ENCODE measurements at regions not wholly inside any gene's neighbourhood (a gene's known extent, or its start where the extent isn't known, plus 50 kb on each side); places are given as distances from the start of the nearest gene placed in this dataset.

GRCh38 chr6:150464966-150465365 lies 96.2 kb downstream of the IYD start:
- Histone ChIP-seq H2AFZ (ENCODE audit: insufficient read depth, low read depth, low read length, poor library complexity, severe bottlenecking) (no peak overlapping the region), H3K27me3 (replicated peaks in 1 of 4; ENCODE audit: control extremely low read depth in 1 of 4, control insufficient read depth in 3 of 4, insufficient read depth in 4 of 4, low read length in 3 of 4) (peaks cover 0 to under 1% (median 0%) of the 10 kb centered on the region in 4 experiments), H3K79me2 (ENCODE audit: control insufficient read depth, insufficient read depth, low read length) (no peaks in the 10 kb centered on the region), H3K4me1 (ENCODE audit: control insufficient read depth in 2 of 2, insufficient read depth in 2 of 2, low read length in 2 of 2) (no peaks in the 10 kb centered on the region), H3K4me2 (replicated peaks; ENCODE audit: low read depth, low read length, poor library complexity, severe bottlenecking) (no peak overlapping the region), H3K9me3 (ENCODE audit: control extremely low read depth in 1 of 3, control insufficient read depth in 2 of 3, insufficient read depth in 1 of 3, low read length in 2 of 3) (no peaks in the 10 kb centered on the region), H3K4me3 (ENCODE audit: control extremely low read depth in 1 of 5, extremely low read depth in 1 of 5, insufficient read depth in 1 of 5, low read depth in 2 of 5, low read length in 4 of 5) (no peak overlapping the region), H4K20me1 (ENCODE audit: control insufficient read depth, insufficient read depth, low read length, poor library complexity, severe bottlenecking) (no peaks in the 10 kb centered on the region), H3K36me3 (replicated peaks in 1 of 2; ENCODE audit: control extremely low read depth in 1 of 2, control insufficient read depth in 1 of 2, extremely low read depth in 1 of 2, insufficient read depth in 2 of 2, low read length in 1 of 2) (no peaks in the 10 kb centered on the region), H3K27ac (ENCODE audit: low read length in 2 of 2) (no peak overlapping the region), H3K9ac (ENCODE audit: low read length) (no peak overlapping the region)
- ATAC-seq (ENCODE audit: low read depth) (no peak), DNase-seq (no peak)
- no peak overlapping the region for H3K4me3 Mint-ChIP-seq
- intact Hi-C loops (cut with micrococcal nuclease): no loop called here
- no peaks in the 10 kb centered on the region for H3K4me1 Mint-ChIP-seq
- peaks cover 4% of the 10 kb centered on the region for H3K9me3 Mint-ChIP-seq (ENCODE audit: insufficient read depth)
- ChIA-PET CTCF (interaction anchor here (0.5 to 1.6 kb wide), 3 partner anchors 47 to 350 kb away, joined by 3 to 6 read pairs (median 3); no protein-coding TSS in a partner anchor), POLR2A (no interaction called here)
- TF ChIP-seq CTCF (IDR thresholded peaks at IDR 0.05): no peak
- no peak for TF ChIP-seq EZH2 (IDR thresholded peaks at IDR 0.05; ENCODE audit: borderline replicate concordance, insufficient read depth, low read depth, low read length, poor library complexity, severe bottlenecking)
- no peak overlapping the region for H3K27ac Mint-ChIP-seq
- 93% methylated on average over 2 of the region's 2 CpGs for WGBS (ENCODE audit: insufficient coverage)
- H3K27me3 Mint-ChIP-seq: no peaks in the 10 kb centered on the region

DNA sequence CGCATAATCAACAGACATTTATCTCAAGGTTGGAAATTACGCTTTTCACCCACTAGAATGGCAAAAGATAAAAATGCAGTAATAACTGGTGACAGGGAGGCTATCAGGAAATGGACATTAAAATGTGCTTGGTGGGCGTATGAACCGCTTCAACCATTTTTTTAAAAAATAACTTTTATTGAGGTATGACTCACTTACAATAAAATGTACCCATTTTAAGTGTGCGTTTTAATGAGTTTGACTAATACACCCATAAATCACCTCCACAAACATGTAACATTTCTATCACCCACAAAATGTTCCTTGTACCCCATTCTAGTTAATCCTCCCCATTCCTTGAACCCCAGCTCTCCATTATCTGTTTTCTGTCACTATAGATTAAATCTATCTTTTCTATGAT lies 96.8 kb downstream of the IYD start:
- intact Hi-C loops (cut with micrococcal nuclease): no loop called here
- H3K27ac ChIP-seq (ENCODE audit: low read length in 2 of 2): no peak overlapping the region
- no peaks in the 10 kb centered on the region for H3K9me3 ChIP-seq (ENCODE audit: control extremely low read depth in 1 of 3, control insufficient read depth in 2 of 3, insufficient read depth in 1 of 3, low read length in 2 of 3)
- TF ChIP-seq EZH2 (IDR thresholded peaks at IDR 0.05; ENCODE audit: borderline replicate concordance, insufficient read depth, low read depth, low read length, poor library complexity, severe bottlenecking) (no peak), CTCF (IDR thresholded peaks at IDR 0.05) (no peak)
- DNase-seq: no peak
- H3K27me3 ChIP-seq (replicated peaks in 1 of 4; ENCODE audit: control extremely low read depth in 1 of 4, control insufficient read depth in 3 of 4, insufficient read depth in 4 of 4, low read length in 3 of 4): peaks cover 0 to 4% (median 0%) of the 10 kb centered on the region in 4 experiments
- ChIA-PET POLR2A (no interaction called here), CTCF (interaction anchor here (1.6 kb wide), 1 partner anchor 47 kb away, joined by 6 read pairs; no protein-coding TSS in a partner anchor)
- no peaks in the 10 kb centered on the region for H4K20me1 ChIP-seq (ENCODE audit: control insufficient read depth, insufficient read depth, low read length, poor library complexity, severe bottlenecking)
- no peak overlapping the region for H2AFZ ChIP-seq (ENCODE audit: insufficient read depth, low read depth, low read length, poor library complexity, severe bottlenecking)
- no peak overlapping the region for H3K9ac ChIP-seq (ENCODE audit: low read length)
- H3K4me1 Mint-ChIP-seq: no peaks in the 10 kb centered on the region
- H3K4me2 ChIP-seq (replicated peaks; ENCODE audit: low read depth, low read length, poor library complexity, severe bottlenecking): no peak overlapping the region
- H3K4me1 ChIP-seq (ENCODE audit: control insufficient read depth in 2 of 2, insufficient read depth in 2 of 2, low read length in 2 of 2): no peaks in the 10 kb centered on the region
- no peak overlapping the region for H3K4me3 ChIP-seq (ENCODE audit: control extremely low read depth in 1 of 5, extremely low read depth in 1 of 5, insufficient read depth in 1 of 5, low read depth in 2 of 5, low read length in 4 of 5)
- no peaks in the 10 kb centered on the region for H3K27me3 Mint-ChIP-seq
- WGBS (ENCODE audit: insufficient coverage): no CpG with 5 or more reads among the region's 5 CpGs
- no peak overlapping the region for H3K27ac Mint-ChIP-seq
- H3K36me3 ChIP-seq (replicated peaks in 1 of 2; ENCODE audit: control extremely low read depth in 1 of 2, control insufficient read depth in 1 of 2, extremely low read depth in 1 of 2, insufficient read depth in 2 of 2, low read length in 1 of 2): no peaks in the 10 kb centered on the region
- no peaks in the 10 kb centered on the region for H3K79me2 ChIP-seq (ENCODE audit: control insufficient read depth, insufficient read depth, low read length)
- peaks cover 4% of the 10 kb centered on the region for H3K9me3 Mint-ChIP-seq (ENCODE audit: insufficient read depth)
- H3K4me3 Mint-ChIP-seq: no peak overlapping the region
- ATAC-seq (ENCODE audit: low read depth): no peak

All from B cell (primary cell).